ENCODE measurements at regions not wholly inside any gene's neighbourhood (a gene's known extent, or its start where the extent isn't known, plus 50 kb on each side); places are given as distances from the start of the nearest gene placed in this dataset.

DNA sequence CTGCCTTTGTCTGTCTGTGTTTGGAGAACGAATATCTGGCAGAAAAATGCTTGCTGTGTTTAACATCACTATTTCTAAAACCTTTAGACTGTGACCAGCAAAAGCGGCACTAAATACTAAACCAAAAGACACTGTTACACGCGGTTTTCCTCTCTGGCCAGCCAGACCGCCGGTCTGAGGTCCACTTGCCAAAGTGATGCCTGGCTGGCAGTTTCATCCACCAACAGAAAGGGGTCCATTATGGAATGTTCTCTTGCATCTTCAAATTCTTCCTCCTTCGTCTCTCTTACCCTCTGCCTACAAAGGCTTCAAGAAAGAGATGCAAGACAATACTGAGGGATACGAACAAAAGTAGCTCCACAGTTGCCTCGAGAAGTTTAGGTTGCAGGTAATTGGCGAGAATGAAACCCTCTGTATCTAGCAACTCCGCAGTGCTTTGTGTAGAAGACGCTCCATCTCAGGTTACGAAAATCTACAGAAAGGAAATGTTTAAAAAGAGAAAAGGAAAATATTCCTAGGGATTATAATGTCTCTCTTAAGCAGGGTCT is 176.6 kb downstream of the TRIM27 start:
- Histone ChIP-seq H3K9me3 (ENCODE audit: low read depth, low read length) (no peaks in the 10 kb centered on the region), H3K4me3 (ENCODE audit: low read length) (no peak overlapping the region), H3K4me1 (ENCODE audit: insufficient read depth, low read length) (no peaks in the 10 kb centered on the region), H3K27me3 (ENCODE audit: insufficient read depth, low read length) (peaks cover 74% of the 10 kb centered on the region)

DNA sequence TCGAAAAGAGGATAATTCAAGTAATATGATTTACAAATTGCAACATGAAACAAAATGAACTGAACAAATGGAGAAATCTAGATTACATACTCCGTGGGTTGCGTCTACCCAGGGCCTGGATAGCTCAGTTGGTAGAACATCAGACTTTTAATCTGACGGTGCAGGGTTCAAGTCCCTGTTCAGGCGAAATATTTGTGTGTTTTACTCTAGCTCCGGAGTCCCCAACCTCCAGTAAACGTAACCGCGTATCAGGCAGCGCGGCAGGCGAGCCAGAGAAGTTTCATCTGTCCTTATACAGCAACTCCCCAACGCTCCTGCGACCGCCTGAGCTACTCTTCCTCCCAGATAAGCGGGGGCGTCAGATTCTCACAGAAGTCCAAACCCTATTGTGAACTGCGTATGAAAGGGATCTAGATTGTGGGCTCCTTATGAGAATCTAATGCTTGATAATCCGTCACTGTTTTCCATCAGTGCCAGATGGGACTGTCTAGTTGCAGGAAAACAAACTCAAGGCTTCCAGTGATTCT is 176.1 kb downstream of the TRIM27 start:
- H3K4me1 ChIP-seq (ENCODE audit: insufficient read depth, low read length): no peaks in the 10 kb centered on the region
- no peaks in the 10 kb centered on the region for H3K9me3 ChIP-seq (ENCODE audit: low read depth, low read length)
- peaks cover 74% of the 10 kb centered on the region for H3K27me3 ChIP-seq (ENCODE audit: insufficient read depth, low read length)

DNA sequence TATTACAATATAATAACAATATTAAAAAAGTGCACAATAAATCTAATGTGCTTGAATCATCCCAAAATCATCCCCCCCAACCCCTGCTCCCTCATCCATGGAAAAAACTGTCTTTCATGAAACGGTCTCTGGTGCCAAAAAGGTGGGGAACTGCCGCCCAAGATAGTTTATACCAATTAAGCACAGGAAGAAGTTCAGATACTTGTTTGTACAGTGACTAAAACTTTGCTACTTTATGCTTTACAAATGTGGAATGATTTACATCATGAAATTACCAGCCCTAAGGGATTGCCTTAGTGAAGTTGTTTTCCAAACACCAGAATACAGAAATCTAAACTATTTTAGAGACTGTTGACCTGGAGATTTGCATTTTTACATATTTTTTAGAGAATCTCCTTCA is 175.6 kb downstream of the TRIM27 start:
- Histone ChIP-seq H3K27me3 (ENCODE audit: insufficient read depth, low read length) (peaks cover 71% of the 10 kb centered on the region), H3K4me1 (ENCODE audit: insufficient read depth, low read length) (no peaks in the 10 kb centered on the region), H3K4me3 (ENCODE audit: low read length) (no peak overlapping the region), H3K9me3 (ENCODE audit: low read depth, low read length) (no peaks in the 10 kb centered on the region)

More for the DNA sequence above, 176.1 kb downstream of the TRIM27 start:
- H3K4me3 ChIP-seq (ENCODE audit: low read length): no peak overlapping the region

GRCh38 chr6:28750926-28751458 is 172.8 kb downstream of the TRIM27 start:
- Histone ChIP-seq H3K4me3 (ENCODE audit: low read length) (no peak overlapping the region), H3K4me1 (ENCODE audit: insufficient read depth, low read length) (no peaks in the 10 kb centered on the region), H3K27me3 (ENCODE audit: insufficient read depth, low read length) (peaks cover 44% of the 10 kb centered on the region), H3K9me3 (ENCODE audit: low read depth, low read length) (no peaks in the 10 kb centered on the region)

GRCh38 chr6:28751514-28751913 is 172.3 kb downstream of the TRIM27 start:
- Histone ChIP-seq H3K4me1 (ENCODE audit: insufficient read depth, low read length) (no peaks in the 10 kb centered on the region), H3K9me3 (ENCODE audit: low read depth, low read length) (no peaks in the 10 kb centered on the region), H3K27me3 (ENCODE audit: insufficient read depth, low read length) (peaks cover 40% of the 10 kb centered on the region), H3K4me3 (ENCODE audit: low read length) (no peak overlapping the region)

- Histone ChIP-seq H3K27me3 (ENCODE audit: insufficient read depth, low read length) (peaks cover 37% of the 10 kb centered on the region), H3K4me1 (ENCODE audit: insufficient read depth, low read length) (no peaks in the 10 kb centered on the region), H3K4me3 (ENCODE audit: low read length) (no peak overlapping the region), H3K9me3 (ENCODE audit: low read depth, low read length) (no peaks in the 10 kb centered on the region)
Observed at GRCh38 chr6:28751963-28752350, 171.8 kb downstream of the TRIM27 start.

DNA sequence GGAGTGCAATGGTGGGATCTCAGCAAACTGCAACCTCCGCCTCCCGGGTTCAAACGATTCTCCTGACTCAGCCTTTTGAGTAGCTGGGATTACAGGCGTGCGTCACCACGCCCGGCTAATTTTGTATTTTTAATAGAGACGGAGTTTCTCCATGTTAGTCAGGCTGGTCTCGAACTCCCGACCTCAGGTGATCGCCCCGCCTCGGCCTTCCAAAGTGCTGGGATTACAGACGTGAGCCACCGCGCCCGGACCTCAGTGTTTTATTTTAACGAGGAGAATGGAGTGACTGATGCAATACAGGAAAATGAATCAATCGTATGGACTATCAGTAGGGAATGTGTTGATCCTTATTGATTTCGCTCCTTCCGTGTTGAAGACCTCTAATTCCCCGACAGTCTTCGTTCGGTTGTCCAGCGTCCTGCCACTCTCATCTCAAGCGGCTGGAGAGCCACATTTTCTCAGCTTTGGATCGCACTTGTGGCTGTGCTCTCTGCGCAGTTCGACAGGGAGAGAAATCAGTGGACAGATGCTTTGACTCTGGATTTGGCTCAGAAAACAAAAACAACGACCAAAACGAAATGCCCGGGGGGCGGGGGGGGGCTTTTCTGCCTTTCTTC is 166.2 kb downstream of the TRIM27 start:
- H3K4me1 ChIP-seq (ENCODE audit: insufficient read depth, low read length): no peaks in the 10 kb centered on the region
- no peak overlapping the region for H3K4me3 ChIP-seq (ENCODE audit: low read length)
- H3K27me3 ChIP-seq (ENCODE audit: insufficient read depth, low read length): peaks cover 32% of the 10 kb centered on the region
- H3K9me3 ChIP-seq (ENCODE audit: low read depth, low read length): no peaks in the 10 kb centered on the region

GRCh38 chr6:28758046-28758817 is 165.6 kb downstream of the TRIM27 start:
- Histone ChIP-seq H3K27me3 (ENCODE audit: insufficient read depth, low read length) (peaks cover 31% of the 10 kb centered on the region), H3K9me3 (ENCODE audit: low read depth, low read length) (no peaks in the 10 kb centered on the region), H3K4me3 (ENCODE audit: low read length) (no peak overlapping the region), H3K4me1 (ENCODE audit: insufficient read depth, low read length) (no peaks in the 10 kb centered on the region)

DNA sequence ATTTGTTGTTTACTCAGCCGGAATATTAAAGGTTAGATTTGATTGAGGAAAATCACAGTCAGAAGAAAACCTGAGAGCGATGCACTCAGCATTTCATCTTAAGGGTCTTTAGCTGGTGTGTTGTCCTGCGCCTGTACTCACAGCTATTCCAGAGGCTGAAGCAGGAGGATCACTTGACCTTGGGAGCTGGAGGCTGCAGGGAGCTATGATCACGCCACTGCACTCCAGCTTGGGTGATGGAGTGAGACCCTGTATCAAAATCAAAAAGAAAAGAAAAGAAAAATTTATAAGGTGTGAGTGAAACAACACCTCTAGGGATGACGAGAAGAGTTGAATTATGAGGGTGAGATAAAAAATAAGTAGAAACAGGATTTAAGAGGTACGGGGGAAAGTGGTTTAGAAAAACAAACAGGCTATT is 165.0 kb downstream of the TRIM27 start:
- Histone ChIP-seq H3K27me3 (ENCODE audit: insufficient read depth, low read length) (peaks cover 37% of the 10 kb centered on the region), H3K4me1 (ENCODE audit: insufficient read depth, low read length) (no peaks in the 10 kb centered on the region), H3K9me3 (ENCODE audit: low read depth, low read length) (no peaks in the 10 kb centered on the region), H3K4me3 (ENCODE audit: low read length) (no peak overlapping the region)

DNA sequence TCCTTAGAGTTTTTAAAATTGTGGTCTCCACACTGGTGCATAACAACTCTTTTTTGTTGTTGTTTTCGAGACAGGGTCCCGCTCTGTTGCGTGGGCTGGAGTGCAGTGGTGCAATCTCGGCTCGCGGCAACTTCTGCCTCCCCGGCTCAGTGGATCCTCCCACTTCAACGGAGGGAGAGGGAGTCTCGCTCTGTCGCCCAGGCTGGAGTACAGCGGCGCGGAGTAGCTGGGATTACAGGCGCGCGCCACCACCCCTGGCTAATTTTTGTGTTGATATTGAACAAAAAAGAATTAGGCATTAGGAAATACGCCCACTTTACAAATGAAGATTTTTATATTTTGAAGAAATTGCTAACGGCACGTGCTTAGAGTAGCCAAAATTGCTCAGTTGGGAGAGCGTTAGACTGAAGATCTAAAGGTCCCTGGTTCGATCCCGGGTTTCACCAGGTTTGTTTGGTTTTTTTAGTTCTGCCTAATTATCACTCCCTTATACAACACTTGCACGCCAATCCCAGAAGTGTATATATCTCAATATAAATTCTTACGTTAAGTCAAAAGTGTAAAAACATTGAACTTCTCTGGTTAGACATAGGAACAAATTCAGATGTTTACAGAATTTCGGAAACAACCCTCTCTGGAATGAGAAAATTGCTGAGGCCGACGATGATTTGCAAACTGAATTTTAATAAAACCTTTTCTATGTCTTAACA is 159.6 kb downstream of the TRIM27 start:
- peaks cover 81% of the 10 kb centered on the region for H3K27me3 ChIP-seq (ENCODE audit: insufficient read depth, low read length)
- no peaks in the 10 kb centered on the region for H3K9me3 ChIP-seq (ENCODE audit: low read depth, low read length)
- H3K4me3 ChIP-seq (ENCODE audit: low read length): no peak overlapping the region
- H3K4me1 ChIP-seq (ENCODE audit: insufficient read depth, low read length): no peaks in the 10 kb centered on the region

DNA sequence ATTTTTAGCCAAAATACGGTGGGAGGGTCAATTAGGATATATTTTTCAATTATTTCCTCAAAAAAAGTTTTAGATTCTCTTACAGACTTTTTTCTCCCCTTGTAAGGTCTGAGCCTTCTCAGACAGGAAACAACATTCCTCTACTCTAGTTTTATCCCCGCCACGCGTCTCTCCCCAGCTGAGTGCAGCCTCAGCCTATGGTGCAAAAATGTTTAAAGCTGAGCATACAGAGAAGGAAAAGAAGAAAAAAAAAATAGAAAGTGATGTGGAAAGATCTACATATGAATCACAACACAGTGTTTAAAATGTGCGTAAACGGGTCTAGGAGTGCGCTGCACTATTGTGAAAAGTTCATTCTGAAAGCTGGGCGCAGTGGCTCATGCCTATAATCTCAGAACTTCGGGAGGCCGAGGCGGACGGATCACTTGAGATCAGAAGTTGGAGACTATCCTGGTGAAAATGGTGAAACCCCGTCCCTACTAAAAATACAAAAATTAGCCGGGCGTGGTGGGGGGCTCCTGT is 159.0 kb downstream of the TRIM27 start:
- Histone ChIP-seq H3K9me3 (ENCODE audit: low read depth, low read length) (no peaks in the 10 kb centered on the region), H3K4me3 (ENCODE audit: low read length) (no peak overlapping the region), H3K4me1 (ENCODE audit: insufficient read depth, low read length) (no peaks in the 10 kb centered on the region), H3K27me3 (ENCODE audit: insufficient read depth, low read length) (peaks cover 86% of the 10 kb centered on the region)

GRCh38 chr6:28765978-28766351 is 157.8 kb downstream of the TRIM27 start:
- Histone ChIP-seq H3K4me1 (ENCODE audit: insufficient read depth, low read length) (no peaks in the 10 kb centered on the region), H3K27me3 (ENCODE audit: insufficient read depth, low read length) (peaks cover 91% of the 10 kb centered on the region), H3K9me3 (ENCODE audit: low read depth, low read length) (no peaks in the 10 kb centered on the region), H3K4me3 (ENCODE audit: low read length) (no peak overlapping the region)

GRCh38 chr6:28766426-28766825 is 157.4 kb downstream of the TRIM27 start:
- peaks cover 93% of the 10 kb centered on the region for H3K27me3 ChIP-seq (ENCODE audit: insufficient read depth, low read length)

GRCh38 chr6:28767133-28767532 is 156.7 kb downstream of the TRIM27 start:
- Histone ChIP-seq H3K4me1 (ENCODE audit: insufficient read depth, low read length) (no peaks in the 10 kb centered on the region), H3K4me3 (ENCODE audit: low read length) (no peak overlapping the region), H3K27me3 (ENCODE audit: insufficient read depth, low read length) (peaks cover 93% of the 10 kb centered on the region), H3K9me3 (ENCODE audit: low read depth, low read length) (no peaks in the 10 kb centered on the region)

More at GRCh38 chr6:28766426-28766825, 157.4 kb downstream of the TRIM27 start:
- no peak overlapping the region for H3K4me3 ChIP-seq (ENCODE audit: low read length)
- H3K9me3 ChIP-seq (ENCODE audit: low read depth, low read length): no peaks in the 10 kb centered on the region
- no peaks in the 10 kb centered on the region for H3K4me1 ChIP-seq (ENCODE audit: insufficient read depth, low read length)

Data from mononuclear cell (primary cell).